ENCODE measurements at regions not wholly inside any gene's neighbourhood (a gene's known extent, or its start where the extent isn't known, plus 50 kb on each side); places are given as distances from the start of the nearest gene placed in this dataset.

DNA sequence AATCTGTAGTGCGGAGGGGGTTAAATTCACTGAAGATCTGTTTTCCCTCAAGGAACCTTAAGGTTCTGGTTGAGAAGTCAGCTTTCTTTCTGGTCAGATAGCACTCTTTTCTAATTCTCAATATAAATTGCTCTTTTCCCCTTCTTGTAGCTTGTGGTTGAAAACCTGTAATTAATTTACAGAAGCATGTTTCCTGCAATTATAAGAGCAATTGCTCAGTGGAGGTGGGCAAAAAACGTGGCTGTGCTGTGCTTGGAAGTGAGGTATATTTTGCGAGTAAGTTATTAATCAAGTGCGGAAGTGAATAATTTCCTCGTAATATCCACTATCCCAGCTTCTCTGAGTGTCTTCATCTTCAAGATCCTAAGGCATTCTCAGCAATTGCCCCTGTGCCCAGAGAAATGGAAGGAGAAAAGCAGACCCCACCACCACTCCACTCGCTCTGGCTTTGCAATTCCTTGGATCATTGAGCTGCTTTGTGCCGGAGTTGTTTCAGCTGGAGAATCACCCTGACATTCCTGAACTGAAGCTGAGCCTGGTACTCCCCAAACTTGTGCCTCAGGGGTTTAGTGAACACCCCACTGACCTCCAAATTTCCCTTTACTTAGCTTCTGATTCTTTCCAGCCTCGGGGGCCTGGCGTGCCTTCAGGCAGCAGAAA is 140.6 kb downstream of the LRRC70 start:
- DNase-seq (ENCODE audit: low read depth) = no peak

GRCh38 chr5:62718324-62718723 is 139.7 kb downstream of the LRRC70 start:
- DNase-seq (ENCODE audit: low read depth) = peak; percentile 3

GRCh38 chr5:62717301-62717933 is 138.8 kb downstream of the LRRC70 start:
- DNase-seq (ENCODE audit: low read depth) = no peak

DNA sequence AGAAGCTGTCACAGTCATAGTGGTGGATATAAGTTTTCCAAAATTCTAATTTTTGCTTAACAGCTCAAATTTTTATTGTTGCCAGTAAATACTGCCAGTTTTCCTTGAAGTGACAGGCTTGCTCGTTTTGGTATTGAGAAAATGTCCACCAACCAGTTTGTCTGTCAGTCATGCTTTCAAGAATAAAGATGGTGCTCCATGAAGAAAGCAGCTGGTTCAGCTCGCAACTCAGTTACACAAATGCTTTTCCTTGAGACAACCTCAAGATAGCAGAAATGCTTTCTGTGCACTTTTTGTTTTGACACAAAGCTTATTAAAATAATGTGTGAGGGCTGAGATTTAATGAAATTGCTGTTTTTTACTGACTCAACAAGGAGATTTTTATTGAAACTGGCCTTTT is 135.7 kb downstream of the LRRC70 start:
- no peak for DNase-seq (ENCODE audit: low read depth)

- no peak for DNase-seq (ENCODE audit: low read depth)
These were observed 130.1 kb downstream of the LRRC70 start for GRCh38 chr5:62708481-62709325.

- no peak for DNase-seq (ENCODE audit: low read depth)
These were observed 128.9 kb downstream of the LRRC70 start for GRCh38 chr5:62707563-62707962.

- no peak for DNase-seq (ENCODE audit: low read depth)
These were observed 128.5 kb downstream of the LRRC70 start for GRCh38 chr5:62707131-62707530.

GRCh38 chr5:62705022-62705421 is 126.4 kb downstream of the LRRC70 start:
- no peak for DNase-seq (ENCODE audit: low read depth)

- no peak for DNase-seq (ENCODE audit: low read depth)
These were observed 123.5 kb downstream of the LRRC70 start for GRCh38 chr5:62702126-62702525.

- no peak for DNase-seq (ENCODE audit: low read depth)
These were observed 122.4 kb downstream of the LRRC70 start for GRCh38 chr5:62701036-62701435.

GRCh38 chr5:62698756-62699155 is 120.1 kb downstream of the LRRC70 start:
- no peak for DNase-seq (ENCODE audit: low read depth)

- no peak for DNase-seq (ENCODE audit: low read depth)
These were observed 116.7 kb downstream of the LRRC70 start for GRCh38 chr5:62695274-62695673.

DNA sequence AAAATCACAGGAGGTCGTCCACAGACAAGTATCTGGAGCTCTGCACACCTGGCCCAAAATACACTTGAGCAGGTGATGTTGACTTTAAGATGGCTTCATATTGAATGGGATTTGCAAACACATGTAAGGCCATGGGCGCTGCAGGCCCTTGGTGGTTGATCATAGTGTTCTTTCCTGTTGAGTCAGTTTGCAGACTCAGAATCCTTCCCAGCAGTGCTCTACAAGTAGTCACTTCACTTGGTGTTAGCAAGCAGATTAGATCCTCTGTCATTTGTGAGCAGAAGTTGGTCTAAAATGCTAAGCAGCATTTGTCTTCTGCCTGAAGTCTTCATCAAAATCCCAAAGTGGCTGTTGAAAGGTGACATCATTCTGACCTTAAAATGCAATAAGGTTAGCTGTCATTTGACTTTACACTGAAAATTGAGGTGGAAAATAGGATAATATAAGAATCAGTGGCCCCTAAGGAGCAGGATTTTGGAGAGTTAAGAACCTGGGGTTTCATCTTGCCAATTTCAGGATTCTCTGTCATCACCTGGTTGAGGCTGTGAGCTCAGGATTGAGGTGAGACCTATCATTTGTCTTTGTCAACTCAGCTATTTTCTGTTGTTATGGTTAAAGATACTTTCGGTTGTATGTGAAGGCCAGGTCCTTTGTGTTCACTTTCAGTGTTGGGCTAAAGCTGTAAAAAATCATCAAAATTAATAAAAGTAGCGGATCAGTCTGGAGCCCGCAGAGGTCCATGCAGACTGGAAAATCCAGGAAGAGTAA is 114.5 kb downstream of the LRRC70 start:
- no peak for DNase-seq (ENCODE audit: low read depth)

GRCh38 chr5:62691946-62692345 is 113.3 kb downstream of the LRRC70 start:
- no peak for DNase-seq (ENCODE audit: low read depth)

DNA sequence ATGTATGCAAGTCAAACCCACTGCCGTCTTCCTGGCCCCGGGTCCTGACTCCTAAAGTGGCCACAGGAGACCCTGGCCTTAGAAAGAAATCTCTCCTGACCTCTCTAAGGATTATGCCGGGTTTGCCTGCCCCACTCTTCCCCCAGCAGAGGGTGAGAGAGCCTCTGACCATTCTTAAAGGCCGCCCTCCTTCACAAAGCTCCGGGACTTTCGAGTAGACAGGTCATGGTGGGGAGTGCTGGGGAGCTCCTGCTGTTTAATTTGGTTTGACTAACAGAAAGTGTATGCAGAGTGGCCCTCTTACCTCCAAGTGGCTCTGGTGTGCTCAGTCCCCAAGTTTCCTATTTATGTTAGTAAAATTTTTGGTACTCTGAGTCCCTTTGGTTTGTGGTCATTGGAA is 111.8 kb downstream of the LRRC70 start:
- DNase-seq (ENCODE audit: low read depth) = no peak

GRCh38 chr5:62689599-62690368 is 111.2 kb downstream of the LRRC70 start:
- peak; percentile 9 for DNase-seq (ENCODE audit: low read depth)

DNA sequence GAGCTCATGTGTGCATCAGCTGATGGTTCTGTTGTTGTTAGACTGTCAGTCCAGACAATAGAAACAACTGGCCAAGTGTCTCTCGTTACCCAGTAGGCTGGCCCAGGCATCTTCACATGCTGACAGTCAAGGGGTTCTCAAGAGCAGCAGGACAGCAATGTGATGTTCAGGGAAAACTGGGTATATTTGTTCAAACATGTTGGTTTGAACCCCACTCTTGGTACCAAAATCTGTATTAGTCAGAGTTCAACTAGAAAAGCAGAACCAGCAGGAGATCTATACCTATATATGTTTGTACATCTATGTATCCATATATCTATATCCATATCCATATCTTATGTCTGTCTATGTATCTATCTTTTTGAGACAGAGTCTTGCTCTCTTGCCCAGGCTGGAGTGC is 108.1 kb downstream of the LRRC70 start:
- DNase-seq (ENCODE audit: low read depth) = no peak

DNA sequence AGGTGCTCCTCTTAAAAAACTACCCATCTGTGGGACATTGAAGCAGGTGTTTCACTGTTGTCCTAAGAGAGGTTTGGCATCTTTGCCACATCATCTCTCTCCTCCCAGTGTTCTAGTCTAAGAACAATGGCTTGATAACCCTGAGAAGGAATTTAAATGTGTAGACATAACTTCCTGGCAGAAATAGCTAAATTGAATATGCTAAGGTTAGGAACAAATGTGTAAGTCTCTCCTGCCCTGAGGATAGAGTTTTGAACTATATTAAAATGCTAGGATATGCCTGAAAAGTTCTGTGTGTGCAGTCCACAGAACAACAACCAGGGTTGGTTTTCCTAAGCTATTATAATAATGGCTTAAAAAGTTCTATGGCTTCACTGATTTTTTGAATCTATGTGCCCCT is 106.6 kb downstream of the LRRC70 start:
- no peak for DNase-seq (ENCODE audit: low read depth)

- no peak for DNase-seq (ENCODE audit: low read depth)
These were observed 105.7 kb downstream of the LRRC70 start for GRCh38 chr5:62684310-62684709.

DNA sequence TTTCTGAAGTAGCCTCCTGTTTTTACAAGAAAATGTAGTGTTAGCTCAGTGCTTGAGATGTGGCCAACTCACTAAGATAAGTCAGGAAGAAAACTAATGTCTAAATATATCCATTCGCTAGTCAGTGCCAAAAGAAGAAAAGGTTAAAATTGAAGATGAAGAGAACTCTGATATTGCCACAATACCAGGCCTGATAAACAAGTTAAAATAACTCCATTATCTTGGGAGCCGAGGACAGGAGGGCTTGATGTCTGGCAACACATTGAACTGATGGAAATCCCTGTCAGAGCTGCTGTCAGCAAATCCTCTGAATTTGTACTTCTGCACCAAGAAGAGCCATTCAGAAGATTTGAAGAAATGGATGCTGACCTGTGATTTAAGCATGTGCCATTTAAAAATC is 103.4 kb downstream of the LRRC70 start:
- DNase-seq (ENCODE audit: low read depth) = no peak
